ENCODE measurements at regions not wholly inside any gene's neighbourhood (a gene's known extent, or its start where the extent isn't known, plus 50 kb on each side); places are given as distances from the start of the nearest gene placed in this dataset.

GRCh38 chr3:135878501-135878900, 87.0 kb upstream of the PPP2R3A start:
- TF ChIP-seq, protein P1, sequence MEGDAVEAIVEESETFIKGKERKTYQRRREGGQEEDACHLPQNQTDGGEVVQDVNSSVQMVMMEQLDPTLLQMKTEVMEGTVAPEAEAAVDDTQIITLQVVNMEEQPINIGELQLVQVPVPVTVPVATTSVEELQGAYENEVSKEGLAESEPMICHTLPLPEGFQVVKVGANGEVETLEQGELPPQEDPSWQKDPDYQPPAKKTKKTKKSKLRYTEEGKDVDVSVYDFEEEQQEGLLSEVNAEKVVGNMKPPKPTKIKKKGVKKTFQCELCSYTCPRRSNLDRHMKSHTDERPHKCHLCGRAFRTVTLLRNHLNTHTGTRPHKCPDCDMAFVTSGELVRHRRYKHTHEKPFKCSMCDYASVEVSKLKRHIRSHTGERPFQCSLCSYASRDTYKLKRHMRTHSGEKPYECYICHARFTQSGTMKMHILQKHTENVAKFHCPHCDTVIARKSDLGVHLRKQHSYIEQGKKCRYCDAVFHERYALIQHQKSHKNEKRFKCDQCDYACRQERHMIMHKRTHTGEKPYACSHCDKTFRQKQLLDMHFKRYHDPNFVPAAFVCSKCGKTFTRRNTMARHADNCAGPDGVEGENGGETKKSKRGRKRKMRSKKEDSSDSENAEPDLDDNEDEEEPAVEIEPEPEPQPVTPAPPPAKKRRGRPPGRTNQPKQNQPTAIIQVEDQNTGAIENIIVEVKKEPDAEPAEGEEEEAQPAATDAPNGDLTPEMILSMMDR (IDR thresholded peaks at IDR 0.05 in 8 of 11, conservative IDR thresholded peaks at IDR 0.05 in 3 of 11) = no peak
- no peak for TF ChIP-seq POLR2A (IDR thresholded peaks at IDR 0.05)
- no peak for TF ChIP-seq POLR2AphosphoS5 (IDR thresholded peaks at IDR 0.05)

Measured in spleen (tissue), 7 donors.